GM23248 (cell line): ENCODE measurements at regions not wholly inside any gene's neighbourhood (a gene's known extent, or its start where the extent isn't known, plus 50 kb on each side); places are given as distances from the start of the nearest gene placed in this dataset.

ENCODE experiments used
- EZH2 ChIP-seq: fragments of 200-600 bp; sonication (generic); IDR thresholded peaks from 2 replicates; pipeline ENCODE4 v1.6.1; 2018; ENCODE audit warnings: antibody characterized with exemption, mild to moderate bottlenecking; ENCODE audit not compliant: insufficient read depth, poor library complexity, severe bottlenecking
- EZH2phosphoT487 ChIP-seq: fragments of 200-600 bp; sonication (generic); IDR thresholded peaks from 2 replicates; pipeline ENCODE4 v1.6.1; 2018; ENCODE audit warnings: antibody characterized with exemption, moderate library complexity, mild to moderate bottlenecking, low read depth; ENCODE audit not compliant: insufficient read depth

DNA sequence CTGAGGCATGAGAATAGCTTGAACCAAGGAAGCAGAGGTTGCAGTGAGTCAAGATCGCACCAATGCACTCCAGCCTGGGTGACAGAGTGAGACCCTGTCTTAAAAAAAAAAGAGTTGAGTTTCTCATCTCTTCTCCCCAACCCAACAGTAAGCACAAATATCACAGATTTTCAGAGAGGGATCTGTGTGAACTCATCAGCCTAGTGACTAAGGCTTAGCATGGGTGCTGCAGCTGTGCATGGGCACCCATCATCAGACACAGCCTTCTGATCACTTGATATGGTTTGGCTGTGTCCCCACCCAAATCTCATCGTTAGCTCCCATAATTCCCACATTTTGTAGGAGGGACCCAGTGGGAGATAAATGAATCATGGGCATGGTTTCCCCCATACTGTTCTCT is 298.9 kb downstream of the PCNX1 start:
- TF ChIP-seq EZH2: no peak
- no peak for TF ChIP-seq EZH2phosphoT487
